LHCN-M2 (cell line): ENCODE measurements at regions not wholly inside any gene's neighbourhood (a gene's known extent, or its start where the extent isn't known, plus 50 kb on each side); places are given as distances from the start of the nearest gene placed in this dataset.

Experiments used
- DNase-seq: peaks from one replicate; pipeline ENCODE4 v3.0.0-alpha.2; 2012; ENCODE audit warnings: low read depth

- DNase-seq, result no peak
These were observed 102.9 kb downstream of the ACER2 start for GRCh38 chr9:19511694-19512093.

GRCh38 chr9:19510907-19511306, 102.1 kb downstream of the ACER2 start:
- DNase-seq, result no peak
